ENCODE measurements at regions not wholly inside any gene's neighbourhood (a gene's known extent, or its start where the extent isn't known, plus 50 kb on each side); places are given as distances from the start of the nearest gene placed in this dataset.

- no peak for DNase-seq
- H3K4me1 Mint-ChIP-seq (ENCODE audit: low read depth, unreplicated experiment) = no peaks in the 10 kb centered on the region
- peaks cover 3% of the 10 kb centered on the region for H3K27me3 Mint-ChIP-seq (ENCODE audit: unreplicated experiment)
- no peak overlapping the region for H3K27ac Mint-ChIP-seq (ENCODE audit: unreplicated experiment)
- H3K36me3 Mint-ChIP-seq (ENCODE audit: unreplicated experiment) = no peaks in the 10 kb centered on the region
- TF ChIP-seq CTCF (IDR thresholded peaks at IDR 0.05; ENCODE audit: partially characterized antibody, unreplicated experiment) = no peak
- H3K9me3 Mint-ChIP-seq (ENCODE audit: unreplicated experiment) = no peaks in the 10 kb centered on the region
- no peak overlapping the region for H3K4me3 Mint-ChIP-seq (ENCODE audit: unreplicated experiment)
Observed at GRCh38 chr20:11982289-11982954, 64.7 kb downstream of the BTBD3 start.

GRCh38 chr20:11982955-11983470 is 65.3 kb downstream of the BTBD3 start:
- H3K27ac Mint-ChIP-seq (ENCODE audit: unreplicated experiment) = no peak overlapping the region
- no peak for TF ChIP-seq CTCF (IDR thresholded peaks at IDR 0.05; ENCODE audit: partially characterized antibody, unreplicated experiment)
- H3K27me3 Mint-ChIP-seq (ENCODE audit: unreplicated experiment) = peaks cover 3% of the 10 kb centered on the region
- DNase-seq = no peak
- no peaks in the 10 kb centered on the region for H3K4me1 Mint-ChIP-seq (ENCODE audit: low read depth, unreplicated experiment)
- no peaks in the 10 kb centered on the region for H3K9me3 Mint-ChIP-seq (ENCODE audit: unreplicated experiment)
- H3K36me3 Mint-ChIP-seq (ENCODE audit: unreplicated experiment) = no peaks in the 10 kb centered on the region
- no peak overlapping the region for H3K4me3 Mint-ChIP-seq (ENCODE audit: unreplicated experiment)

DNA sequence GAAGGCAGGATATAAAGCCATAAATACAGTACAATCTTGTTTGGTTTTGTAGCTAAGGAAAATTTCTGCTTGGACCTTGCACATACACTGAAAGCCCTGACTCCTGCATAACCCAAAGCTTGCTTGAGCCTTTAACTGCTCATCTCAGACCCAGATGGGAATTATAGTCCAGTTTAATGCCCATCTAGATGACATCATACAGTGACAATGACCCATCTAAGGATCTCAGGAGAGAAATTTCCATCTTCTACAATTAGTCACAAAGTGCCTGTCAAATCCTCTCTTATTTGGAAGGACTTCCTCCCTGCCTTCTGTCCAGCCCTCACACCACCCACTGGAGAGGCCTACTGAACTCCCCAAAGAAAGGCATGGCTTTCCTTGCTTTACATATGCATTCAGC is 69.3 kb downstream of the BTBD3 start:
- no peak for DNase-seq
- Mint-ChIP-seq H3K4me3 (ENCODE audit: unreplicated experiment) (no peak overlapping the region), H3K27ac (ENCODE audit: unreplicated experiment) (no peak overlapping the region), H3K27me3 (ENCODE audit: unreplicated experiment) (no peaks in the 10 kb centered on the region), H3K36me3 (ENCODE audit: unreplicated experiment) (no peaks in the 10 kb centered on the region), H3K4me1 (ENCODE audit: low read depth, unreplicated experiment) (no peaks in the 10 kb centered on the region), H3K9me3 (ENCODE audit: unreplicated experiment) (no peaks in the 10 kb centered on the region)
- TF ChIP-seq CTCF (IDR thresholded peaks at IDR 0.05; ENCODE audit: partially characterized antibody, unreplicated experiment) = no peak

GRCh38 chr20:11987526-11987925 is 69.8 kb downstream of the BTBD3 start:
- H3K27me3 Mint-ChIP-seq (ENCODE audit: unreplicated experiment) = no peaks in the 10 kb centered on the region
- H3K9me3 Mint-ChIP-seq (ENCODE audit: unreplicated experiment) = no peaks in the 10 kb centered on the region
- no peak for DNase-seq
- no peak overlapping the region for H3K4me3 Mint-ChIP-seq (ENCODE audit: unreplicated experiment)
- no peaks in the 10 kb centered on the region for H3K36me3 Mint-ChIP-seq (ENCODE audit: unreplicated experiment)
- no peak for TF ChIP-seq CTCF (IDR thresholded peaks at IDR 0.05; ENCODE audit: partially characterized antibody, unreplicated experiment)
- H3K4me1 Mint-ChIP-seq (ENCODE audit: low read depth, unreplicated experiment) = no peaks in the 10 kb centered on the region
- H3K27ac Mint-ChIP-seq (ENCODE audit: unreplicated experiment) = no peak overlapping the region

DNA sequence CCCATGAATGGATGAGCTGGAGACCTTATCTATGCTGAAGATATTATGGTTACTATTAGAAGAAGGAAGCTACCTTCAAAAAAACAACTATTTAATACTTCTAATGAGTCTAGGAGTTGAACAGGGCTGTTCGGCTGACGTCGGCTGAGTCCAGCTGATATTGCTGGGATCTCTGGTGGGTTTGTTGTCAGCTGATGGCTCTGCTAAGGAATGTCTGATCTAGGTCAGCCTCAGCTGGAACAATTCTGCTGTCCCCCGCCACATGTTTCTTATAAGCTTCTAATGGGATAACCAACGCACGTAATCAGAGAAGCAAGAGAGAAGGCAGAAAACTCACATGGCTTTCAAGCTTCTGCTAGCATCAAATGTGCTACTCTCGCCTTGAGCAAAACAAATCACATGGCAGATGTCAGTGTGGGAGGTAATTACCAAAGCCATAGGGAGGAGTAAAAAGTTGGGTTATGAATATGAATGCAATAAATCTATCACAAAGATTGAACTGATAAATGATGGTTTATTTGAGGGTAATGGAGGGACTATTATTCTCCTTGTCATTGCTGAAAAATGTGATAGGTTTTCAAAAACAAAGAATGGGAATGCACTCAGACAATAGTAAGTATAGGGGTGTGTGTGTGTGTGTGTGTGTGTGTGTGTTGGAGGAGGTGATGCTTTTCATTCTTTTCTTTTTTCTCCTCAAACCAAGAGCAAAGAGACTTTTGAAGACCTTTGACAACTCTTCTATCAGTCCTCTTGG is 71.5 kb downstream of the BTBD3 start:
- Mint-ChIP-seq H3K4me3 (ENCODE audit: unreplicated experiment) (no peak overlapping the region), H3K27me3 (ENCODE audit: unreplicated experiment) (no peaks in the 10 kb centered on the region), H3K36me3 (ENCODE audit: unreplicated experiment) (no peaks in the 10 kb centered on the region), H3K27ac (ENCODE audit: unreplicated experiment) (no peak overlapping the region), H3K9me3 (ENCODE audit: unreplicated experiment) (no peaks in the 10 kb centered on the region), H3K4me1 (ENCODE audit: low read depth, unreplicated experiment) (no peaks in the 10 kb centered on the region)
- no peak for TF ChIP-seq CTCF (IDR thresholded peaks at IDR 0.05; ENCODE audit: partially characterized antibody, unreplicated experiment)
- no peak for DNase-seq
